Ectodermal cell (in vitro differentiated cells): ENCODE measurements at regions not wholly inside any gene's neighbourhood (a gene's known extent, or its start where the extent isn't known, plus 50 kb on each side); places are given as distances from the start of the nearest gene placed in this dataset.

Experiments
- H3K27ac ChIP-seq: 2 replicates; pipeline ENCODE4 v1.7.0; 2013; ENCODE audit warnings: mild to moderate bottlenecking, low read depth, low read length; ENCODE audit not compliant: insufficient read depth, poor library complexity, severe bottlenecking
- H3K27me3 ChIP-seq: 2 replicates; pipeline ENCODE4 v1.7.0; 2013; ENCODE audit warnings: mild to moderate bottlenecking, low read length; ENCODE audit not compliant: insufficient read depth, control insufficient read depth, poor library complexity, severe bottlenecking
- H3K36me3 ChIP-seq: one replicate; pipeline ENCODE4 v1.7.0; 2013; ENCODE audit warnings: low read length; ENCODE audit not compliant: control insufficient read depth, insufficient read depth
- H3K4me1 ChIP-seq: one replicate; pipeline ENCODE4 v1.7.0; 2013; ENCODE audit warnings: low read length; ENCODE audit not compliant: control insufficient read depth, insufficient read depth
- H3K4me3 ChIP-seq: 2 replicates; pipeline ENCODE4 v1.7.0; 2013; ENCODE audit warnings: low read depth, low read length, control low read depth; ENCODE audit not compliant: insufficient read depth
- H3K9me3 ChIP-seq: 2 replicates; pipeline ENCODE4 v1.7.0; 2013; ENCODE audit warnings: mild to moderate bottlenecking, low read length, moderate library complexity; ENCODE audit not compliant: control insufficient read depth
- WGBS, 2 experiments: methylation state at CpG; one replicate each; pipeline ENCODE4 v1.1.7; 2013; ENCODE audit warnings: missing lambda C conversion rate in 2 of 2; 5-methylcytosine and 5-hydroxymethylcytosine counted together

DNA sequence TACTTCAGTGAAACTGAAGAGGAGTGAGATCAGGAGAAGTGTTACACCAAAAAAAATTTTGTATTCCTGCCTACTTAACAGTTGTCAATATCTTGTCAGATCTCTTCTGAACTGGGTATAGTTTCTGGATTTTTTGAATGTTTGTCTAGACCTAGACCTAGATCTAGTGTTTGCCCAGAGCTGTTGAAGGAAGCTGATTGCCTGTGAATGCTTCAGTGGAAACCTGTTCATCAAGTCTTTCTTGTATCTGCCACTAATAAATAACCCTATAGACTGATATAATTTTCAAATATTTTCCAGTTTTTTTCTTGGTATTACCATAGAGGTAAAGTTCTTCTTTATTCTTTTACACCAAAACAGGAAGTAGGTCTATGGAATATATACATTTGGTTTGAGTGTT, 781.5 kb upstream of the FBXO33 start:
- no peaks in the 10 kb centered on the region for H3K9me3 ChIP-seq

GRCh38 chr14:40204441-40205175, 772.4 kb upstream of the FBXO33 start:
- Histone ChIP-seq H3K27ac (no peak overlapping the region), H3K36me3 (no peaks in the 10 kb centered on the region), H3K27me3 (no peaks in the 10 kb centered on the region), H3K9me3 (peaks cover 2% of the 10 kb centered on the region), H3K4me3 (no peak overlapping the region), H3K4me1 (no peaks in the 10 kb centered on the region)
- 90 to 94% methylated on average over 11 of the region's 11 CpGs for WGBS, 2 experiments

More for the DNA sequence above, 781.5 kb upstream of the FBXO33 start:
- Histone ChIP-seq H3K4me3 (no peak overlapping the region), H3K27me3 (no peaks in the 10 kb centered on the region), H3K4me1 (no peaks in the 10 kb centered on the region), H3K36me3 (no peaks in the 10 kb centered on the region), H3K27ac (no peak overlapping the region)

GRCh38 chr14:40199101-40199500, 766.9 kb upstream of the FBXO33 start:
- Histone ChIP-seq H3K27me3 (no peaks in the 10 kb centered on the region), H3K27ac (no peak overlapping the region), H3K4me1 (no peaks in the 10 kb centered on the region), H3K4me3 (no peak overlapping the region), H3K36me3 (no peaks in the 10 kb centered on the region), H3K9me3 (peaks cover 2% of the 10 kb centered on the region)
- 78 to 86% methylated on average over 1 of the region's 1 CpG for WGBS, 2 experiments

DNA sequence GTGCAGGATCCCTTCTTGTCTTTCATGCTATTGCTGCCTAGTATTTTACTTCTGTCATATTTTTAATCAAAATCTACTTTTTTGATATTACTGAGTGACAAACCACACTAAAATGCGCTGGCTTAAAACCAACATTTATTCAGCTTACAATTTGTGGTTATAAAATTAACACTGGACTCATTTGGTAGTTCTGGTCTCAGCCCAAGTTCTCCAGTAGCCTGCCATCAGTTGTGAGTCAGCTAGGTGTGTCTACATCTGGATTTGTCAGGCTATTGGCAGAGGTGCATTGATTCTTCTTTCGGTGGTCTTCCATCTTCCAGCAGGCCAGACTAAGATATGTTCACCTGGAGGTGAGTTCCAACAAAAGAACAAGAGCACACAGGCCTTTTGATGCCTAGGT, 765.1 kb upstream of the FBXO33 start:
- whole genome bisulfite sequencing, 2 experiments: 97 to 100% methylated on average over 2 of the region's 2 CpGs
- no peak overlapping the region for H3K27ac ChIP-seq
- H3K4me3 ChIP-seq: no peak overlapping the region
- no peaks in the 10 kb centered on the region for H3K4me1 ChIP-seq
- no peaks in the 10 kb centered on the region for H3K36me3 ChIP-seq
- H3K27me3 ChIP-seq: no peaks in the 10 kb centered on the region
- H3K9me3 ChIP-seq: peaks cover 2% of the 10 kb centered on the region

DNA sequence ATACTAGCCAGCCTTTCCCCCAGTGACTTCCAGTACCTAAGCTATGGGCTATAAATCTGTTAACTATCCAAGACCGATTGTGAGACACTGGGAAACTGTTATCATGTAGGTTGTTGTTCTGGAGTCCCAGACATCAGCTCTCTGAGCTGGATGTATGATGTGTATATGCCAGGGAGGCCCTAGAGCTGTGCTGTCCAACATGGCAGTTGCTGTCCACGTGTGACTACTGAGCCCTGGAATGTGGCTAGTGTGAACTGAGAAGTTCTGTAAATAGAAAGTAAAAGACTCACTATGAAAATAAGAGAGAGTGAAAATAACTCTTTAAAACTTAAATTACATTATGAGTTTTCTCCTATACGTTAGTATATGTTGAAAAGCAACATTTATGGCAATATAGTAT, 755.8 kb upstream of the FBXO33 start:
- WGBS, 2 experiments: 80 to 94% methylated on average over 2 of the region's 3 CpGs

GRCh38 chr14:40164083-40164482, 731.9 kb upstream of the FBXO33 start:
- Histone ChIP-seq H3K27ac (no peak overlapping the region), H3K4me3 (no peak overlapping the region), H3K9me3 (no peaks in the 10 kb centered on the region), H3K4me1 (no peaks in the 10 kb centered on the region), H3K27me3 (no peaks in the 10 kb centered on the region), H3K36me3 (no peaks in the 10 kb centered on the region)
- 77 to 80% methylated on average over 2 to 4 of the region's 5 CpGs for WGBS, 2 experiments

More for the DNA sequence above, 755.8 kb upstream of the FBXO33 start:
- Histone ChIP-seq H3K27ac (no peak overlapping the region), H3K4me1 (no peaks in the 10 kb centered on the region), H3K27me3 (no peaks in the 10 kb centered on the region), H3K36me3 (no peaks in the 10 kb centered on the region), H3K4me3 (no peak overlapping the region), H3K9me3 (no peaks in the 10 kb centered on the region)

DNA sequence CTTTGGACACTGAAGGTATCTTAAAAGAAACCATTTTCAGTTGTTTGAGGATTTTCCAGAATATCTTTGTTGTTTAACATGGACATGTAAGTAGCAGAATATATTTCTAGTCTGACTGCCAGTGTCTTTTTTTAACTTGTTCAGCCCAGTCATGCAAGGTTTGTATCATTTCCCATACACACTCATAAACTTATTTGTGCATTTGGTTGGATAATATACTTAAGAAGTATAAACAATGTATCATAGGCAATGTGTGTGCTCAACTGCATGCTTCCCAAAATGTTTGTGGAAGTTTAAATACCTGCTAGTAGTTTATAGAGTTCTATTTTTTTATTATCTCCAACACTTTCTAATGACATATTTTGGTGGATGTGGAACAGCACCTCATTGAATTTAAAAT, 707.4 kb upstream of the FBXO33 start:
- H3K27ac ChIP-seq: no peak overlapping the region
- H3K27me3 ChIP-seq: no peaks in the 10 kb centered on the region
- H3K4me1 ChIP-seq: no peaks in the 10 kb centered on the region
- H3K4me3 ChIP-seq: no peak overlapping the region
- H3K9me3 ChIP-seq: no peaks in the 10 kb centered on the region
- H3K36me3 ChIP-seq: no peaks in the 10 kb centered on the region

DNA sequence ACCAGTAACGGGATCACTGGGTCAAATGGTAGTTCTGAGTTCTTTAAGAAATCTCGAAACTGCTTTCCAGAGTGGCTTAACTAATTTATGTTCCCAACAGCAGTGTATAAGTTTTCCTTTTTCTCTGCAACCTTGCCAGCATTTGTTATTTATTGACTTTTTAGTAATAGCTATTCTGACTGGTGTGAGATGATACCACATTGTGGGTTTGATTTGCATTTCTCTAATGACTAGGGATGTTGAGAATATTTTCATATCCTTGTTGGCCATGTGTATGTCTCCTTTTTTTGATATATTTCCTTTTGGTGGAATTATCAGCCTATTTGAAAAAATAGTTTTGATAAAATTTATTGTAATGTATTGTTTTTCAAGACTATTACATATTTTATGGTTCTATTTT, 701.2 kb upstream of the FBXO33 start:
- no peaks in the 10 kb centered on the region for H3K4me1 ChIP-seq
- WGBS, 2 experiments: 91 to 95% methylated on average over 2 of the region's 2 CpGs
- H3K9me3 ChIP-seq: no peaks in the 10 kb centered on the region
- no peak overlapping the region for H3K27ac ChIP-seq
- no peak overlapping the region for H3K4me3 ChIP-seq
- H3K27me3 ChIP-seq: no peaks in the 10 kb centered on the region
- H3K36me3 ChIP-seq: no peaks in the 10 kb centered on the region

DNA sequence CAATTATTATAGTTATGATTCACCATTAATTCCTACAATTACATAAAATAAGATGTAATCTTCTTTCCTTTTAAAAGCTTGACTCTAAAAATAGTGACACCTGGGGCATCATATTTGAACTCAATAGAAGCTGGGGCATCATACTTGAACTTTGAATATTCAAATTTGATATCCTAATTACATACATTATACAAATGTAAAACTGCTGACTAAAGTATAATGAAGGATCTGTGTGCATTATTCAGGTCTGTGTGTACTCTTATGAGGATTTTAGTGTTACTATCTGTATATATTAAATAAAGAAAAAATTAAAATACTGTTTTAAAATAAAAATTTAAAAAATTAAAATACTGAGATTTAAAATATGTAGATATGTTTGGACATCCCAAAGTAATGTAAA, 696.9 kb upstream of the FBXO33 start:
- Histone ChIP-seq H3K27me3 (no peaks in the 10 kb centered on the region), H3K4me3 (no peak overlapping the region), H3K27ac (no peak overlapping the region), H3K9me3 (no peaks in the 10 kb centered on the region), H3K4me1 (no peaks in the 10 kb centered on the region), H3K36me3 (no peaks in the 10 kb centered on the region)

DNA sequence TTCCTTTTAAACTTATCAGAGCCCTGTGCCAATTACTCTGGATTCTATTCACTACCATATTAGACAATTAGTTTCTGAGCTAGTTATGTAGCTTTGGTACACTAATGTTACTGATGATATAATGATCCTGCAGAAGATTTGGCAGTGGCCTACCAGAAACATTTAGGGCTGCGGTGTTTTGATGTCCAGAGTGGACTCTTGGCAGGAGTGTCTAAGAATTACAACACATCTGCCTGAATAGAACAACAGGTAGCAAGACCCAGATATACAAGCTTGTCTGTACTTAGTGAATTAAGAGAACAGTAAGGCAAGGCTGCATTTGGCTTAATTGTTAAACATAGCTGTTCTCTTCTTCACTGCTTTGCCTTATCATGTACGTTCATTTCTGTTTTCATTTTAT, 691.6 kb upstream of the FBXO33 start:
- H3K36me3 ChIP-seq: no peaks in the 10 kb centered on the region
- H3K27me3 ChIP-seq: no peaks in the 10 kb centered on the region
- no peaks in the 10 kb centered on the region for H3K9me3 ChIP-seq
- H3K4me3 ChIP-seq: no peak overlapping the region
- no peaks in the 10 kb centered on the region for H3K4me1 ChIP-seq
- no peak overlapping the region for H3K27ac ChIP-seq
- 94% methylated on average over 2 of the region's 2 CpGs for WGBS, 2 experiments
